NCI-H2196 treated with DMSO at 0.1 percent for 48 hours (cell line): ENCODE measurements at regions not wholly inside any gene's neighbourhood (a gene's known extent, or its start where the extent isn't known, plus 50 kb on each side); places are given as distances from the start of the nearest gene placed in this dataset.

ENCODE experiments used
- DNase-seq: peaks from one replicate; lab custom pipeline; 2025; ENCODE audit not compliant: unreplicated experiment; lab: John Stamatoyannopoulos, UW

DNA sequence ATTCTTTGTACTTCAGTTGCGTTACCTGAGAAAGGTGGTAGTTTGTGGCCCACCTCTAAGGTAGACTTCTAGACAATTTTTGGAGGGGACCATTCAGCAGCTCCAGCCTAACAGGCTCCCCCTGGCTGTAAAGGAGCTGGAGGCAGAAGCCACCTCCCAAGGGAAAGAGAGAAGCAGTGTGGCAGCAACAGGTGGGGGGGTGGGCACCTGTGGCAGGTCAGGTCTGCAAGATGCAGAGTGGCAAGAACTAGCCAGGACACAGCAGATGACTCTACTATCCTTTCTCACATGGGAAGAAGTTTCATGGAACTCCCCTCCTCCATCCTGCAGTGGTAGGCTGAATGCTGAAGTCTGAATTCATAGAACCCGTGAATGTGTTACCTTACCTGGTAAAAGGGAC, 148.3 kb upstream of the DTNBP1 start:
- DNase-seq = no peak

DNA sequence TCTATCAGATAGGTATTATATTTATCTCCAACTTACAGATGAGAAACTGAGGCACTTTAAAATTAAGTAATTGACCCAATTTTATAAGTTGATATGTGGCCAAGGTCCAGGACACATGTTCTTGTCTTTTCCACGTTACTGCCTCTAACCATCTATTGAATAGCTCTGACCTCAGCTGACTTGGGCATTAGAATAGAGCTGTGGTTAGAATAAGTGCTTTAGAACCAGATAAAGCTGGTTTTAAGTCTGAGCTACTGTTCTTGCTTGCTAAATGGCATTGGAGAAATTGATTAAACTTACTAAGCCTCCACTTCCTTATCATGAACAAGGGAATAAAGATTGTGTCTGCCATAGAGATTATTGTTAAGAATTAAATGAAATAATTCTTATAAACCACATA, 147.8 kb upstream of the DTNBP1 start:
- no peak for DNase-seq

DNA sequence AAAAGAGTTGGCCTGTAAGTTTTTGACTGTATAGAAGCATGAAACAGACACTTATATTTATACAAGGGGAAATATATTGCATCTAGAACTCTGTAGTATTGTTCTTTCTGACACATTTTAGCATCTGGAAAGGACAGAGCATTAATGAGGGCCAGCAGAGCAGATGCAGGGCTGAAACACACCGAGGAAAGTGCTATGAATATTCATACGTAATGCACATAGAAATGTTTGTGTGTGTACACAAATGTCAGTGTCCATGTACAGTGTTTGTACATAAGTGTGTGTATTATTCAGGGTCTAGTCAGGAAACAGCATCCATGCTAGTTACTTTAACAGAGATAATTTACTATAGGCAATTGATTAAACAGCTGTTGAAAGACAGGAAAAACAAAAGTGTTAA, 146.5 kb upstream of the DTNBP1 start:
- DNase-seq = no peak

DNA sequence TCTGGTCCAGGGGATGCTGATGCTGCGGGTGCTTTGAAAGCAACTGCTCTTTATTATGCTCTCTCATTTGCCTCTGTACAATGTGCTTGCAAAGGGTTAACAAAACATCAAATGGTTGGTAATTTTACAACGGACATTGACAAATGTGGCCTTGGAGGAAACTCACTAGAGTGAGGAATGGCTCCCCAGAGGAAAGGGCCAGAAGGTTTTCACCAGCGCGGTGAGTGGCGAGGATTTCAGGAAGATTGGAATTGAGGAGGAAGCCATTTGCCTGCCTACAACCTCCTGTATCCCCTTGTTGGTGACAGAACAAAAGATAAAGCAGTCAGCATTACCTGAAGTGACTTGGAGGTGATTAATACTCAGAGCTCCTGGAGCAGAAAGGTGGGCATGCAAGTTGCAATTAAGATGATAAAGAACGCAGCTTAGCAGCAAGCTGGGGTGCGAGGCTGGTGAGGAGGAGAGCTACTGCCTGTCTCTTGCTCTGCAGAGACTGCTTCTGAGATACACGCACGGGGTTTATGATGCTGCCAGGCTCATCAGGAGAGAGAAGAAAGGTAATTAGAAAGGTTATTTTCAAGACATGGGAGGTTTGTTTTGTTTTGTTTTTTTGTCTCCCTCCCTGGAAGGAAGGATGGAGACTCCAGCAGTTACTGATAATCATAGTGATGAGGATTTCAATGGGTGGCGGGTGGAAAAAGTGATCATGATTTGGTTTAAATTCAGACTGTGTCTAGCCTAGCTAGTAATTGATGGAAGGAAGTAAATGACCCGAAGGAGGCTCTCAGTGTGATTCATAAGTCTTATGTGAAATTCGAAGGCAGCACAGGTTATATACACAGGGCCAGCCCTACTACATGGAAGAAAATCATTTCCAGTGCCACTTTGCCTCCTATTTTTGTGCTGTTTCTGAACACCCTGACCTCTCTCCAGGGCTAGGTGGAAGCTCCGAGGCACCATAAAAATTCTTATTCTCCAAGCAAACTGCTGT, 141.6 kb upstream of the DTNBP1 start:
- DNase-seq = no peak

DNA sequence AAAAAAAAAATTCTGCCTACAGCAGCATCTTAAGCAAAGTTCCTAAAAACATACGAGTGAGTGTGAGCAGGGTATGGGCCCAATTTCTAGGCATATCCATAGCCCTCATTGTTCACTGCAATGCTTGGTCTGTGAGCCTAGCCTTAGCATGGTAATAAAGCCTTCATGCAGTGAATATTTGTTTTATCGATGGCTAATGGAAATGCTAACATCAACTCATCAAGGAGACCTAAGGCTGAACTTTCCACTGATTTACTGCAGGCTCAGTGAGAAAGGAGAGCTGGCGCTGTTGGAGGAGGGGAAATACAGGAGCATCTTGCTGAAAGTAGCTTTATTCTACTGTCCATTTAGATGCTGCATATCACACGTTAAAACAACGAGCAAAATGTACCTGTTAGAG, 139.6 kb upstream of the DTNBP1 start:
- no peak for DNase-seq

DNA sequence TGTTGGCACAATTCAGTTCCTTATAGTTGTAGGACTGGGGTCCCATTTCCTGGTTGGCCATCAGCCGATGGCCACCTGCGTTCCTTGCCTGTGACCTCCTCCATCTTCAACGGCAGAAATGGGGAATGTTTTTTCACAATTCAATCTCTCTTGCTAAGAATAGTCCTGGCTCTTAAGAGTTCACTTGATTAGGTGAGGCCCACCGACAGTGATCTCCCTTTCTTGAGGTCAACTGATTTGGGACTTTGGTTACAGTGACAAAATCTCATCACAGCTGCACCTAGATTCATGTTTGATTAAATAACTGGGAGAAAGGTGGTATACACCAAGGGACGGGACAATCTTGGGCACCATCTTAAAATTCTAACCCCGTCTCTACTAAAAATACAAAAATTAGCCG, 139.1 kb upstream of the DTNBP1 start:
- no peak for DNase-seq

DNA sequence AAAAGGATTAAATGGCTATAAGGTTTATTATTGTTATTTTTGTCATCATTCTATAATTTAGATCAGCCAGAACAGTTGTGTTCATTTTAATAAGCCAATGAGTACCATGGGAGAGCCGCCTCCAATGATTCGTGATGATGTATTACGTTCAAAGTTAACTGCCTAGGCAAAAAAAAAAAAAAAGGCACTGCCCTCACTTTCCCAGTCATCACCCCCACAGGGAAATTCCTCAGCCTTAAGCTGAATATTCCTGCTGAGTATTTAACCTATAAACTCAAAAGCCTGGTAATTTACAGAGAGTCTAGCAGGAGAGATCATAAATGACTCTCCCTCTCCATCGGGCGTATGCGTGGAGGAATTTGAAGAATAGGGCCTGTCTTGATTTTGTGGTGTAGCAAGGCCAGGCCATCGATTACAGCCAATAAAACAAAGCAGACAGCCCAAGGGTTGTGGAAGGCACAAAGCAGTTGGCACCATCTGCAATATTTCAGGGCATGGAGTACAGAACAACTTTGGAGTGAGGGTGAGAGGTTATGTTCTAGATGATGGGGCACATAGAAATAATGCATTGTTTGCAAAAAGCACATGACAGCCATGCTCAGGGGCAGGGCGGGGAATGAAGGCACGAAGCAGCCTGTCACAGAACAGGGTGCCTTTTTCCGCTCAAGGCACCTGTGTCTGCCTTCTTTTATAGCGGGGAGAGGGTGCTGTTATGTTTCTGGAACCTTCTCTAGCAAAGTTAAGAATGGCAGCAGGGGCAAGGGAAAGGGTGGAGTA, 138.2 kb upstream of the DTNBP1 start:
- no peak for DNase-seq

- DNase-seq = no peak
These were observed 135.9 kb upstream of the DTNBP1 start for GRCh38 chr6:15798533-15799255.

- no peak for DNase-seq
These were observed 134.0 kb upstream of the DTNBP1 start for GRCh38 chr6:15796844-15797243.

GRCh38 chr6:15796130-15796771, 133.4 kb upstream of the DTNBP1 start:
- DNase-seq = no peak

DNA sequence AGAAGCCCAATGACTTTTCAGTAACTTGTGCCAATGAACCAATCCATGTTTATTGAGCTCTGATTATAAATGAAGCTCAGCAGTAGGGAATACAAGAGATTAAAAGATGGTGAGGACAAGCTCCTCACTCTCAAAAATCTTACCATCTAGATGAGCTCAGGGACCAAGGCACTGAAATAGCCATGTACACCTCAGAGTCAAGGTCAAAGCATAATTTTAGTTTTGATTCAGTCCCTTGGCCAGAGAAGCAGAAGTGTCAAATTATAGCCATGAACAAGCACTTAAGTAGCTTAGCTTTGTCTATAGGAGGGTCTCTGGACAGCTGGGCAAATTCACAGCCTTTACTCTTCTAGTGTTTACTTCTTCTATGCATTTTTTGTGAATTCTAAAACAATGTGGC, 131.0 kb upstream of the DTNBP1 start:
- no peak for DNase-seq

GRCh38 chr6:15793288-15793687, 130.5 kb upstream of the DTNBP1 start:
- DNase-seq = no peak

DNA sequence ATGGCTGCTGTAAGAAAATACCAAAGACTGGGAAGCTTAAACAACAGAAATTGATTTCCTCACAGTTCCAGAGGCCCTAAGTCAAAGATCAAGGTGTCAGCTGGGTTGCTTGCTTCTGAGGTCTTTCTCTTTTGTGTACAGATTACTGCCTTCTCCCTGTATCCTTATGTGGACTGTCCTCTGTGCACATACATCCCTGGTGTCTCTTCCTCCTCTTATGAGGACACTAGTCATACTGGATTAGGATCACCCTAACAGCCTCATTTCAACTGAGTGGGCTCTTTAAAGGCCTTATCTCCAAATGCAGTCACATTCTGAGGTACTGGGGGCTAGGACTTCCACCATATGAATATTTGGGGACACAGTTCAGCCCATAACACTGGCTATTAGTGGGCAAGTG, 130.0 kb upstream of the DTNBP1 start:
- DNase-seq = no peak

DNA sequence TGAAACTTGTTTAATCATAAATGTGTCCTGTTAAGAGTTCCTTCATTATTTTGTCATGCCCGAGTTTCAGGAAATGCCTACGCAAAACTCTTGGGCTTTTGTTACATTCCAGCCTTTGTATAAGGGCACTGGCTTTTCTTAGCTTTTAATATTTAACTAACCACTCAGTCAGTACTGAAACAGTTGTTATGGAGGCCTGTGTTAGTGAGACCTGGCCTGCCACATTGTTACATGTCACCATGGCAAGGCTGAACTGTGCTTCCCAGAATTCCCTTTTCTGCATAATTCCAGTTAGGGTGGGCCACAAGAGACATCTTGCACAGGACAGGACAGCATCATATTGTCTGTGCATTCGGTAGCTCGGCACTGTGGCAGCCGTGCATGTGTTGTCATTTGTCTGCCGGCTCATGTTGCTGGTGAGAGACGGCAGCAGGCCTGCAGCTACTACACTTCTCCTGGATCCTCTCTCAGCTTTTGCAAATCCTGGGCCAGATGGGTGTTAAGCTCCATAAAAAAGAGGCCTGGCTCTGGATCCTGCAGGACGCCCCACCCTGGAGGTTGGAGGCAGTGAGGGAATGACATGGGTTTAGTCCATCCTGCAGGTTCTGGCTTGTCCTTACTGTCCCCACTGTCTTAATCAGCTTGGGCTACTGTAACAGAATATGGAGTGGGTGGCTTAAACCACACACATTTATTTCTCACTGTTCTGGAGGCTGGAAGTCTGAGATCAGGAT, 128.8 kb upstream of the DTNBP1 start:
- DNase-seq = no peak

GRCh38 chr6:15790116-15790515, 127.3 kb upstream of the DTNBP1 start:
- no peak for DNase-seq

- DNase-seq = no peak
These were observed 124.0 kb upstream of the DTNBP1 start for GRCh38 chr6:15786846-15787245.

DNA sequence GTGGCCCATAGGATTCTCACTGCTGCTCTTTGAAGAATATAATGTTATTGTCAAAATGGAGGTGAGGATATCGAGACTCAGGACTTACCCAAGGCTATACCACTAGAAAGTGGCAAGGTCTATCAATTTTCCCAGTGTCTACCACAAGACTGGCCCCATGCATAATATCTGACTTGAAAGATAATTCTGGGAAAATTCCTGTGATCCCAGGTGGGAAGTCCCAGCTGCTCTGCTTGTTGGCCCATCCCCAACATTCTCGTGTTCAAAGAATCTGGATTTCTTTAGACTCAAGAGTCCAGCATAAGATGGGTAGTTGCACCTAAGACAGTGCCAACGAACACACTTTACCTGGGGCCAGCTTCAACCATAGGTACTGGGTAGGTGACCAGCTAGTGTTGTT, 120.7 kb upstream of the DTNBP1 start:
- no peak for DNase-seq

- DNase-seq = no peak
These were observed 119.1 kb upstream of the DTNBP1 start for GRCh38 chr6:15781890-15782289.

- no peak for DNase-seq
These were observed 118.5 kb upstream of the DTNBP1 start for GRCh38 chr6:15781333-15781732.

DNA sequence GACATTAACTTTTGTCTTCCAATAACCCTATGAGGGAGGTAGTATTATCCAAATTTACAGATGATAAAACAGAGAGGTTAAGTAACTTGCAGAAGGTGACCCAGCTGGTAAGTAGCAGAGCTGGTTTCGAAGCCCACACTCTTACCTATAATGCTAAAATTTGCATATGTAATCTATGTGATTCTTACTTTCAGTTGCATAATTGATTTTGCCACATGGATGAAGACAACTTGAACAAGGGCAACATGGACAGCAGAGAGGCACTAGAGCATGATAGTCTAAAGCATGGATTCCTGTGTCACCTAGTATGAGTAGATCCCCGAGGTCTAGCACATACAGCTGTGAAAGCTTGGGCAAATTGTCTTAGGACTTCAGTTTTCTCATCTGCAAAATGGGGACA, 117.6 kb upstream of the DTNBP1 start:
- no peak for DNase-seq
